H1 (cell line): ENCODE measurements at regions not wholly inside any gene's neighbourhood (a gene's known extent, or its start where the extent isn't known, plus 50 kb on each side); places are given as distances from the start of the nearest gene placed in this dataset.

Experiments used
- ATF2 ChIP-seq: IDR thresholded peaks from 2 replicates; pipeline ENCODE4 v1.6.1; 2012; ENCODE audit warnings: low read length, inconsistent platforms
- ATF3 ChIP-seq: IDR thresholded peaks from 2 replicates; pipeline ENCODE4 v1.6.1; 2011; ENCODE audit warnings: low read depth, mild to moderate bottlenecking, low read length; ENCODE audit not compliant: insufficient read depth
- BRCA1 ChIP-seq: IDR thresholded peaks from 2 replicates; pipeline ENCODE4 v1.6.1; 2012; ENCODE audit warnings: low read depth, low read length, improper control_type of control experiment
- CEBPB ChIP-seq: IDR thresholded peaks from 2 replicates; pipeline ENCODE4 v1.6.1; 2012; ENCODE audit warnings: low read depth, low read length
- CHD1 ChIP-seq: IDR thresholded peaks from 2 replicates; pipeline ENCODE4 v1.6.1; 2012; ENCODE audit warnings: low read depth, low read length, improper control_type of control experiment
- EGR1 ChIP-seq: IDR thresholded peaks from 2 replicates; pipeline ENCODE4 v1.6.1; 2011; ENCODE audit warnings: low read depth, low read length, borderline replicate concordance
- FOSL1 ChIP-seq: IDR thresholded peaks from 2 replicates; pipeline ENCODE4 v1.6.1; 2011; ENCODE audit warnings: mild to moderate bottlenecking, low read depth, low read length, moderate library complexity; ENCODE audit not compliant: insufficient read depth
- GABPA ChIP-seq: IDR thresholded peaks from 2 replicates; pipeline ENCODE4 v1.6.1; 2011; ENCODE audit warnings: mild to moderate bottlenecking, low read length, moderate library complexity, borderline replicate concordance; ENCODE audit not compliant: insufficient read depth
- JUN ChIP-seq: IDR thresholded peaks from 2 replicates; pipeline ENCODE4 v1.6.1; 2011; ENCODE audit warnings: low read depth, mild to moderate bottlenecking, improper control_type of control experiment, low read length
- MAFK ChIP-seq: IDR thresholded peaks from 2 replicates; pipeline ENCODE4 v1.6.1; 2012; ENCODE audit warnings: low read depth, mild to moderate bottlenecking, improper control_type of control experiment, low read length
- POU5F1 ChIP-seq: IDR thresholded peaks from 2 replicates; pipeline ENCODE4 v1.6.1; 2011; ENCODE audit warnings: low read depth, mild to moderate bottlenecking, low read length, moderate library complexity
- RAD21 ChIP-seq, 2 experiments: IDR thresholded peaks in 1 of 2; conservative IDR thresholded peaks in 1 of 2; 2 replicates each; pipeline ENCODE4 v1.6.1; 2011; ENCODE audit warnings: low read depth in 2 of 2, low read length in 2 of 2, improper control_type of control experiment in 1 of 2, inconsistent platforms in 1 of 2, mild to moderate bottlenecking in 1 of 2, moderate library complexity in 1 of 2
- RFX5 ChIP-seq: IDR thresholded peaks from 2 replicates; pipeline ENCODE4 v1.6.1; 2011; ENCODE audit warnings: low read depth, low read length, improper control_type of control experiment, borderline replicate concordance
- SIN3A ChIP-seq, 2 experiments: IDR thresholded peaks in 1 of 2; conservative IDR thresholded peaks in 1 of 2; 2 replicates each; pipeline ENCODE4 v1.6.1; 2011 to 2012; ENCODE audit warnings: low read length in 2 of 2, improper control_type of control experiment in 1 of 2, low read depth in 1 of 2, mild to moderate bottlenecking in 1 of 2
- SP1 ChIP-seq: IDR thresholded peaks from 2 replicates; pipeline ENCODE4 v1.6.1; 2011; ENCODE audit warnings: low read depth, low read length
- TCF12 ChIP-seq: IDR thresholded peaks from 2 replicates; pipeline ENCODE4 v1.6.1; 2011; ENCODE audit warnings: low read depth, mild to moderate bottlenecking, low read length
- YY1 ChIP-seq: IDR thresholded peaks from 2 replicates; pipeline ENCODE4 v1.6.1; 2011; ENCODE audit warnings: low read depth, mild to moderate bottlenecking, low read length
- ZNF274 ChIP-seq: IDR thresholded peaks from 2 replicates; pipeline ENCODE4 v1.7.0; 2012; ENCODE audit warnings: low read length, borderline replicate concordance; ENCODE audit errors: extremely low read depth
- TF ChIP-seq, protein P1 (sequence below): IDR thresholded peaks from 2 replicates; pipeline ENCODE4 v1.6.1; 2012; ENCODE audit warnings: inconsistent platforms
- TF ChIP-seq, protein P2 (sequence below): IDR thresholded peaks from 2 replicates; pipeline ENCODE4 v1.6.1; 2011; ENCODE audit warnings: low read length, improper control_type of control experiment

GRCh38 chr6:28710466-28711191 lies 184.9 kb downstream of the GPX5 start (continued):
- peak; percentile 64; the same call in 1 of the 2 replicates for TF ChIP-seq MAFK
- no peak for TF ChIP-seq JUN
- TF ChIP-seq BRCA1: no peak
- no peak for TF ChIP-seq RFX5
- no peak for TF ChIP-seq CHD1
- no peak for TF ChIP-seq RAD21 (IDR thresholded peaks at IDR 0.05 in 1 of 2, conservative IDR thresholded peaks at IDR 0.05 in 1 of 2; ENCODE audit: low read depth in 2 of 2, low read length in 2 of 2)
- TF ChIP-seq ATF2: no peak
- TF ChIP-seq CEBPB: peak; percentile 38; the same call in 1 of the 2 replicates
- TF ChIP-seq YY1: no peak; the same call in 1 of the 2 replicates
- no peak for TF ChIP-seq ZNF274
- TF ChIP-seq, protein P1, sequence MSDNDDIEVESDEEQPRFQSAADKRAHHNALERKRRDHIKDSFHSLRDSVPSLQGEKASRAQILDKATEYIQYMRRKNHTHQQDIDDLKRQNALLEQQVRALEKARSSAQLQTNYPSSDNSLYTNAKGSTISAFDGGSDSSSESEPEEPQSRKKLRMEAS: peak; percentile 87
- TF ChIP-seq, protein P2, sequence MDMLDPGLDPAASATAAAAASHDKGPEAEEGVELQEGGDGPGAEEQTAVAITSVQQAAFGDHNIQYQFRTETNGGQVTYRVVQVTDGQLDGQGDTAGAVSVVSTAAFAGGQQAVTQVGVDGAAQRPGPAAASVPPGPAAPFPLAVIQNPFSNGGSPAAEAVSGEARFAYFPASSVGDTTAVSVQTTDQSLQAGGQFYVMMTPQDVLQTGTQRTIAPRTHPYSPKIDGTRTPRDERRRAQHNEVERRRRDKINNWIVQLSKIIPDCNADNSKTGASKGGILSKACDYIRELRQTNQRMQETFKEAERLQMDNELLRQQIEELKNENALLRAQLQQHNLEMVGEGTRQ: no peak
- TF ChIP-seq FOSL1: no peak
- 0 out of 2 replicates have a peak, but pooled peaks have one; percentile 65 for TF ChIP-seq POU5F1
- 0 out of 4 replicates have a peak, but pooled peaks of 1 of the 2 experiments have one; percentile 58 for TF ChIP-seq SIN3A (conservative IDR thresholded peaks at IDR 0.05 in 1 of 2, IDR thresholded peaks at IDR 0.05 in 1 of 2; ENCODE audit: low read depth in 1 of 2, low read length in 2 of 2)
- TF ChIP-seq ATF3: no peak
- 0 out of 2 replicates have a peak, but pooled peaks have one; percentile 47 for TF ChIP-seq SP1
- TF ChIP-seq GABPA: no peak
- no peak for TF ChIP-seq TCF12
- TF ChIP-seq EGR1: no peak
